ENCODE measurements at regions not wholly inside any gene's neighbourhood (a gene's known extent, or its start where the extent isn't known, plus 50 kb on each side); places are given as distances from the start of the nearest gene placed in this dataset.

DNA sequence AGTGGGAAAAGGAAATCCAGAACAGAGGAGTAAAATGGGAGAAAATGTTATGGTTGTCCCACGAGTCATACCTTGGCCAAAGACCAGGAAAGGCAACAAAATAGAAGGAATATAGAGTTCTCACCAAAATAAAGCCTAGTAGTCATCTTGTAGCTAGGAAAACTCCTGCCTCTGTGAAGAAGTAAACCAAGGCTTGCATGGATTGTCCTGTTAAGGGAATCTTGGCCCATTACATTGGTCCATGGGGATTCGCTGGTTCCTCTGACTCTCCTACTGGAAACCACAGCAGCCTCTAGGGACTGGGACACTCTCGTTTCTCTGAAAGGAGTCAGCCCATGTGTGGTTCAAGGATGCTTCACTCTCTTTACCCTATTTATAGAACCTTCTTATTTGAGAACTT lies 62.9 kb upstream of the FNDC3B start:
- TF ChIP-seq POLR2A (IDR thresholded peaks at IDR 0.05): no peak
- TF ChIP-seq, protein P1, sequence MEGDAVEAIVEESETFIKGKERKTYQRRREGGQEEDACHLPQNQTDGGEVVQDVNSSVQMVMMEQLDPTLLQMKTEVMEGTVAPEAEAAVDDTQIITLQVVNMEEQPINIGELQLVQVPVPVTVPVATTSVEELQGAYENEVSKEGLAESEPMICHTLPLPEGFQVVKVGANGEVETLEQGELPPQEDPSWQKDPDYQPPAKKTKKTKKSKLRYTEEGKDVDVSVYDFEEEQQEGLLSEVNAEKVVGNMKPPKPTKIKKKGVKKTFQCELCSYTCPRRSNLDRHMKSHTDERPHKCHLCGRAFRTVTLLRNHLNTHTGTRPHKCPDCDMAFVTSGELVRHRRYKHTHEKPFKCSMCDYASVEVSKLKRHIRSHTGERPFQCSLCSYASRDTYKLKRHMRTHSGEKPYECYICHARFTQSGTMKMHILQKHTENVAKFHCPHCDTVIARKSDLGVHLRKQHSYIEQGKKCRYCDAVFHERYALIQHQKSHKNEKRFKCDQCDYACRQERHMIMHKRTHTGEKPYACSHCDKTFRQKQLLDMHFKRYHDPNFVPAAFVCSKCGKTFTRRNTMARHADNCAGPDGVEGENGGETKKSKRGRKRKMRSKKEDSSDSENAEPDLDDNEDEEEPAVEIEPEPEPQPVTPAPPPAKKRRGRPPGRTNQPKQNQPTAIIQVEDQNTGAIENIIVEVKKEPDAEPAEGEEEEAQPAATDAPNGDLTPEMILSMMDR (IDR thresholded peaks at IDR 0.05): no peak

Measured in Peyer's patch (tissue), 4 donors.